Central memory CD4-positive, alpha-beta T cell (primary cell): ENCODE measurements at regions not wholly inside any gene's neighbourhood (a gene's known extent, or its start where the extent isn't known, plus 50 kb on each side); places are given as distances from the start of the nearest gene placed in this dataset.

Source experiments
- DNase-seq: peaks from one replicate; pipeline ENCODE4 v3.0.0; 2022

DNA sequence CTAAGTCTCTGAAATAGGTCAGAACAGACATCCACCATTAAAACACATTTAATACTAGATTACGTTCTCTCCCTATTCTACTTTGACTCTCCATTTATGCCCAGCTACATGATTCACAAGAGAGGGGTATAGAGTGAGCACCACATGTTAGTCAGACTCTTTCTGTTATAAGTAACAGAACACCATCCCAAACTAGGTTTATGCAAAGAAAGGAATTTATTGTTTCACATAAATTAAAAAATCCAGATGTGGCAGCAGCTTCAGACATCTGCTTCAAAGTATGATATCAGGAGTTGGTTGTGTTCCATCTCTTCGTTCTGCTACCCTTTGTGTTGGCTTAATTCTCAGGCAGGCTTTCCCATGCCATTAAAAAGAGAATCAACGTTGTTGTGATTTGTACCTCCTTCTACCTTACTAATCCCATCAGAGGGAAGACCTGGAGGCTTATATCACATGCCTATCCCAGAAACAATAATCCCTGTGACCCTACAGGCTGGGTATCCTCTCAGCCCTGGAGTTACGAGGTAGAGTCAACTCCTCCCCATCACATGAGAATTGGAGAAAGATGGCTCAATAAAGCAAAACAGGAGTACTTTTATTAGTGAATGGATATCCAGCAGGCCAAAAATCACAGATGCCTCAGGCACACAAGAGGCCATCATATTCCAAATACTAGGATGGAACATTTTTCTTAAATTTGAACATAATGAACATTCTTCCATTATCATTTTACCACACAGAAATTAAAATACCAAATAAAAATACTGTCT, 163.2 kb downstream of the SLC7A11 start:
- no peak for DNase-seq

DNA sequence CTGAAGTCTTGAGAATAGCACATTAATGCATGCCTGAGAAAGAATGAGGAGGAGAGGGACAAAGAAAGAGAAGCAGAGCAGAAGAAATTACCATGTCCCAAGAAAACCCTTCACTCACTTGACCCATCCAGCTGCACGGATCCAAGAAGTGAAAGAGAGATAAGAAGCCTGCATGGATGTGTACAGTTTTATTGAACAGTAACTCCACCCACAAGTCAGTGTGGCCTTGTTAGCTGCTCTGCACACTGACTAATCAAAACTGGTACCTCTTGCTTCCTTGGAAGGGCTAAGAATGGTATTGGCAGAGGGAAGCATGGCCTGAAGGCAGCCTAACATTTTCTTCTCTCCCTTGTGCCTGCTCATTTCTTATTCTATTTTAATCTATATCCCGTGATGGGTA, 163.9 kb downstream of the SLC7A11 start:
- no peak for DNase-seq

DNA sequence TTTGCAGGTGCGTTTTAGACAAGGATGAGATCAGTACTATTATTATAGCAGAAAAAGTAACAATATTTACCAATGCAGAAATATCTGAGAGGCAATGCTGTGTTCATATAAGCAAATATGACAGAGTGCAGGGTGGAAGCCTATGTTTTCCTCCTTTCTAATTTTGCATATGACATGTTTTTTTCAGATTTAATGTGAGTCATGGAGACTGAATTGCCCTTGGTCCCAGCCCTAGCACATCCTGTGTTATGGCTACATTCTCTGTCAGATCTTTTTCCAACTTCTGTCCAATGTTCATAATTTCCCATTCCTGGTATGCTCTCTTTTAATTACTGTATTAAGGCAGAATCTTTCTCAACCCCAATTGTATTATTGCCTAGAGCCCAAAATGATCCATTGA, 165.6 kb downstream of the SLC7A11 start:
- no peak for DNase-seq

DNA sequence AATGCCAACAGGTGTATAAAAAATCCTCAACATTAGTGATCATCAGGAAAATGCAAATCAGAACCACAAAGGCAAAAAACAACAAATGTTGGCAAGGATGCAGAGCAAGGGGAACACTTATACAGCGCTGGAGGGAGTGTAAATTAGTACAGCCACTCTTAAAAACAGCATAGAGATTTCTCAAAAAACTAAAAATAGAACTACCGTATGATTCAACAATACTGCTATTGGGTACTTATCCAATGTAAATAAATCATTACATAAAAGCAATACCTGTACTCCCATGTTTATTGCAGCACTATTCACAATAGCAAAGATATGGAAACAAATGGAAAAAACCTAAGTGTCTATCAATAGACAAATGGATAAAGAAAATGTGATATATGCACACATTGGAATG, 171.3 kb downstream of the SLC7A11 start:
- no peak for DNase-seq

DNA sequence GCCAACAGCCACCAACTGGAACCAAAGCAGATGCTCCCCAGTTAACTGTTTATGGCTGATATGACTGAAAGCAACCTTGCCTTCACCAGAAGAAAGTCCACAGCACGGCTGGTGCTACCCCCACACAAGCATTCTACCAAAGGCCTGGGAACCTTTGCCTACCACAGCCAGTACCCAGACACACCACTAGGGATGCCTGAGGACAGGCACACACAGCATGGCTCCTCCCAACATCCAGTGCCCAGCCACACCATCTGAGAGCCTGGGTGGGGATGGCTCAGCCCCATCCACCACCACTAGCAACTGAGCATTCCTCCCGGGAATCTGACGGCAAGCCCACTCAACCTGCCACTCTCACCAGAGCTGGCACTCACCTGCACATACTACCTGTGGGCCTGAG, 178.6 kb downstream of the SLC7A11 start:
- no peak for DNase-seq

DNA sequence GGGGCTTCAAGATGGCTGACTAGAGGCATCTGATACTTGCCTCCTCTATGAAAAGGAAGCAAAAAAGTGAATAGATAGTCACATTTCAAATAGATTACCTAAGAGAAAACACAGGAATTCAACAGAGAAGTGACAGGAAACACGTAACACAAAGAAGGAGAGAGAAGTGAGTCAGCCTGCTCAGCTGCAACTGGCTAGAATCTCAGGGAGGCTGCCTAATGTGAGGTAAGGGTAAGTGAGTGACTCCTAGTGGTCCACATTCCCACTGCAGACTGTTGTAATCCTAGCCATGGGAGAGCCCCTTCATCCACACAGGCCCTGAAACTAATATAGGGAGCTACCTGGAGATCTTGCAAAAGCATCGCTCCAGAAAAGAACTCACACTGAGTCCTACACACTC, 179.2 kb downstream of the SLC7A11 start:
- DNase-seq, result no peak

DNA sequence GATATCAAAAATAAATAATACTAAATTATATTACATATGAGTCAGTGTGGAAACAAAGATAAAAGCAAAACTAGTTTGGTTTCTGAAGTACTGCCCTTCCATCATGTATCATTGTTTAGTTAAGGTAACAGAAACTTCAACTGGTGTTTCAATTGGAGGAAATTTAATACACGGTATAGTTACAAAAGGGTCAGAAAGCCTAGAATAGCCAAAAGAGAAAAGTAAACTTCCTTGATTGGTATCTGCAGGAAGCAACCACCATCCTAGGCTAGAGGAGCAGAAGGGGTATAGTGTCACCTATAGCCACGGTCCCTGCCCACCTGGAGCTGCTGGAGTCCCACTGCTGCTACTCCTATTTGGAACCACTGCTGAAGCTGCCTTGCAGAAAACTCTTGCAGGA, 185.6 kb downstream of the SLC7A11 start:
- DNase-seq, result no peak

DNA sequence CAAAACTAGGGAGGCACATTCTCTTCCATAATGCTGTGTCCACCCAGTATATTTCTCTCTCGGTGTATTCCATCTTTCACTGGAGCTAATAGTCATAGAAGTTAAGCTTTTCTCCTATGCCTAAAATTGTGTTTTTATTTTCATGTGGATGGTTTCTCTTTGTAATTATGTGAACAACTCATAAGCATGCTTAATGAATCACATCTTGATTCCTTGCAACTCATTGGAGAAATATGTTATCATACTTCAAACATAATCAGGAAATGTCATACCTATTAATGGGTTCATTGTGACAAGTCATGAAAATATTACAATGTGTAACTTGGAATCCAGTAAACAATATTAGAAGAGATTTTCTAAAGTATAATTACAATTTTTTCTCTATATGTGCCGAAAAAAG, 186.3 kb downstream of the SLC7A11 start:
- no peak for DNase-seq

DNA sequence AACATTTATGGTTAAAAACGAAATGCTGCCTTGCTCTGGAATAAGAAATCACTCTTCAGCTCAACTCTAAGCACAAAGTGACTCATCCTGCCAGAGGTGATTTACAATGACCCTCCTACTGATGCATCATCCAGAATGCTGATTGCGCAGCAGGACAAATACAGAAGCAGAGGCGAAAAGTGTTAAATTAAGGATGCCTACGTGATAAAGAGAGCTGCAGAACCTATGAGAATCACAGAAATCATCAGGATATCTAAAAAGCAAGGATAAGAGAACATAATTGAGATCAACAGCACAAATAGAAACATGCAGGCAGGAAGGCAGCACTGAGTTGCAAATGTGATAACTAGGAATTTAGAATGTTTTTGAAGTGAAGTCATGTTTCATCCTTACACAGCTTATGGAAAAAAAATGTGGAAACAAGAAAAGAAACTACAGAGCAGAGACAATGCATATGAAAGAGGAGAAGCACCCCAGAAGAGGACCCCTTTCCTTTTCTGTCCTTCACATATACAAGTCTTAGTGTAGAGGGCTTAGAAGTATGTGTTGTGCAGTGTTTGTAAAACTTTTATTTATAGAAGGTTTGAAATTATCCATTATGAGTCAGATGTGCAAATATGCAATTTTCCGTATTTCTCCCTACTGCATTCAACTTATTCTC, 188.4 kb downstream of the SLC7A11 start:
- DNase-seq, result no peak

DNA sequence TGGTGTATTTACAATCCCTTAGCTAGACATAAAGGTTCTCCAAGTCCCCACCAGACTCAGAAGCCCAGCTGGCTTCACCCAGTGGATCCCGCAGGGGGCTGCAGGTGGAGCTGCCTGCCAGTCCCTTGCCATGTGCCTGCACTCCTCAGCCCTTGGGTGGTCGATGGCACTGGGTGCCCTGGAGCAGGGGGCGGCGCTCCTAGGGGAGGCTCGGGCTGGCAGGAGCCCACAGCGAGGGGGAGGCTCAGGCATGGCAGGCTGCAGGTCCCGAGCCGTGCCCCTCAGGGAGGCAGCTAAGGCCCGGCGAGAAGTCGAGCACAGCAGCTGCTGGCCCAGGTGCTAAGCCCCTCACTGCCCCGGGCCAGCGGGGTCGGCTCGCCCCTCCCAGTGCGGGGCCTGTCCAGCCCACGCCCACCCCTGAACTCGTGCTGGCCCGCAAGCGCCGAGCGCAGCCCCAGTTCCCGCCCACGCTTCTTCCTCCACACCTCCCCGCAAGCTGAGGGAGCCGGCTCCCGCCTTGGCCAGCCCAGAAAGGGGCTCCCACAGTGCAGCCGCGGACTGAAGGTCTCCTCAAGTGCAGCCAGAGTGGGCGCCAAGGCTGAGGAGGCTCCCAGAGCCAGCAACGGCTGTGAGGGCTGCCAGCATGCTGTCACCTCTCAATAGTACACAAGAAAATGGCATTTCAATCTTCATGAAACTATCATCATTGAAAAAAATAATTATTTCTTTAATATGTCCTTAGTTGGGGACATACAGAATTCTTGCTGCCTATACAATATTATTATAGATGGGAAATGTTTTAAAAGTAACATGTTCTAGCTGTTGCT, 189.1 kb downstream of the SLC7A11 start:
- DNase-seq, result no peak

DNA sequence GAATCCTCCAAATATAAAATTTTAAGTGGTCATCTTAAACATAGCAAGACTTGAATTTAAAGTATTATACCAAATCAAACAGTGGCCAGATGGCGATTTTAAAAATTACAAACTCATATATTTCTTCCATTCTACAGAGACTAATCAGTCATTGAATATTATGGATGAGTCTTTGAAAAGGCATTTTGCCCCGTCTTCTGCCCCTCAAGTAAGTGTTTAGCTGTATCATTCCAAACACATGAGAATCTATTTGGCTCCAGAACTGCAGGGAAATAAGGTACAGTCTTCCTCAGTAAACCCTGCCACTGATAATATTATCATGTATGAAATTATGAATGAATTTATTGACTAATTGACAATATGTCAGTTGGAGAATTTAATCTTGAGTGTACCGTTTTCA, 191.0 kb downstream of the SLC7A11 start:
- DNase-seq, result no peak

DNA sequence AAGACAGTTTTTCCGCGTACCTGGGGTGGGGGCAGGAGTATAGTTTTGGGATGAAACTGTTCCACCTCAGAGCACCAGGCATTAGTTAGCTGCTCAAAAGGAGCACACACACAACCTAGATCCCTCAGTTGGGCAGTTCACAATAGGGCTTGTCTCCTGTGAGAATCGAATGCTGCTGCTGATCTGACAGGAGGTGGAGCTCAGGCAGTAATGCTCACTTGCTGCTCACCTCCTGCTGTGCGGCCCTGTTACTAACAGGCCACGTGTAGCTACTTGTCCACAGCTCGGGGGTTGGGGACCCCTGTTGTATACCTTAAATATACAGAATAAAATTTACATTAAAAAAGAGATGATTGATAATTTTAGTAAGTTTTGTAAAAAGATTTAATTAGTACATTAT, 191.5 kb downstream of the SLC7A11 start:
- DNase-seq, result no peak

DNA sequence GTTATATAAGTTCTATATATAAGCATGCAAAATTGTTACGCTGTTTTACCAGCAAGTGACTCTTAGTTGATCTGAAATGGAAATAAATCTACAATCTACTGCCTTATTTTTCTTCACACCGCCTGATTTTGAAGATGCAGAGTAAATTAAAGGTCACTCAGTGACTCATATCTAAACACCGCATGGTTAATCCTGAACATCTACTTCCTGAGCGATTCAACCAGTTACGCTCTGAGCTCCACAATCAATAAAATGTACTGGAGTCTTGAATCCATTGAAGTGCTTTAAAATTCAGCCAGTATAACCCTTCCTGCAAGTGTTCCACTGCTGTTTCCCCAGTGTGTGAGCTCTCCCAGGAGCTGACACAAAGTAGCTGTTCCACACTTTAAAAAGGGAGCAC, 192.8 kb downstream of the SLC7A11 start:
- DNase-seq, result no peak

DNA sequence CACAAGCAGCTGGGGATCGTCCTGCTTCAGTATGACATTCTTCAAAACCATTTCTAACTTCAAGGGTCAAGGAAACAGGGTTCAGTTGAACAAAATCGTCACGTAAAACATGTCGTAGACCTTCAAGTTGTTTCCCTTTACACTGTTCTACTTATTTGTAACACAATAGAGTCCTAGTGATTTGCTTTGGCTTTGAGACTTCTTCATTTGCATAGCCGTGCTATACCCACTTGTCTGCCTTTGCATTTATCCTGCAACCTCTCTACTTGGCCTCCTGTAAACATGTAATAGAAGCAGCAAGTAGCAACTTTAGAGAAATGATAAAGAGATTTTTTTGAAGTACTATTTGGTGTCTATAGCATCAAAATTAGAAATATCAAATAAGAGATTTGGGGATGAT, 194.9 kb downstream of the SLC7A11 start:
- DNase-seq, result no peak

DNA sequence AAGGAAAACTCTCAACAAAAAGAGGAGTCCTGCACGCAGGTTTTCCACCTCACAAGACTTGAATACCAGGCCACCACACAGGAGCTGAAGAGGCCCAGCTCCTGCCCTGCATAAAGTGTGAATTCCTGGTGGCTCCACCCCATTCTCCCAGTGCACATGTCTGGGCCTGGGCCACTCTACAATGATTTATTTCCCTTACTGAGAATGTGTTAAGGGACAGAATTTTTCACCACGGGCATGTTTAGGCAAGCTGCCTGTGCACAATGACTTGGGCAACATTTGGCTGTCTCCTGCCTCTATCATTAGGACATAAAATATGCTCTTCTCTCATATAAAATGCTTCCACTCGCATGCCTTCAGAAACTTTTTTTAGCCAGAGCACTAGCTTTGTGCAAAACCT, 197.1 kb downstream of the SLC7A11 start:
- DNase-seq, result no peak

DNA sequence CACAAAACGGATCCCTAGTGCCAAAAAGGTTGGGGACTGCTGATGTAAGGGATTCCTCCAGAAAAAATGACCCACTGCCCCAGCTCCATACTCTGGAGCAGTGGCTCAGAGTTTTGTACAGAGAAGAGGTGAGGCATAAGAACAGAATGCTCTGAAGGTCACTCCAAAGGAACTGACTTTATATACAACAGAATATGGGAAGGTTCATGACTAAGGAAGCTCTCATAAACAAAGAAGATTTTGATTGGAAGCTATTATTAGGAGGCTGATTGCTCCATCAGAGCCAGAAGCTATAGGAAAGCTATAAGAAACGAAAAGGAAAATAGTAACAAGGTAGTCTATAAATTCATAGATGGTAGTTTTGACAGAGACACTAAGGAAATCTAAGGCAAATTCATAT, 203.1 kb downstream of the SLC7A11 start:
- no peak for DNase-seq

DNA sequence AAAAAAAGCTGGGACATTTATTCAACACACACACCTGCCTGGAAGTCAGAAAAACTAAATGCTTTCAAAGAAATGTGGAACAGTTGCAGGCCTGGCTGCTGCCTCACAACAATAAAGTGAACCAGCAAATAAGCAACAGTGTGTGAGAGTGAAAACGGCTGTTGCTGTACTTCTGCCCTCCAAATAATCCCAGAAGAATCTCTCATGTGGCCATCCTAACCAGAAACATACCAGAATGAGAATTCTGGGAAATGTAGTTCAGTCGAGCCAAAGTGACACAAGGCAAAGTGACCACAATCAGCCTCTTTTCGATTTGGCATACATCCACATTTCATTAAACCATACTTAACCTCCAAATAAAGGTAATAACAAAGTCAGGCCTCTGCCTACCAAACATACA, 204.5 kb downstream of the SLC7A11 start:
- no peak for DNase-seq

DNA sequence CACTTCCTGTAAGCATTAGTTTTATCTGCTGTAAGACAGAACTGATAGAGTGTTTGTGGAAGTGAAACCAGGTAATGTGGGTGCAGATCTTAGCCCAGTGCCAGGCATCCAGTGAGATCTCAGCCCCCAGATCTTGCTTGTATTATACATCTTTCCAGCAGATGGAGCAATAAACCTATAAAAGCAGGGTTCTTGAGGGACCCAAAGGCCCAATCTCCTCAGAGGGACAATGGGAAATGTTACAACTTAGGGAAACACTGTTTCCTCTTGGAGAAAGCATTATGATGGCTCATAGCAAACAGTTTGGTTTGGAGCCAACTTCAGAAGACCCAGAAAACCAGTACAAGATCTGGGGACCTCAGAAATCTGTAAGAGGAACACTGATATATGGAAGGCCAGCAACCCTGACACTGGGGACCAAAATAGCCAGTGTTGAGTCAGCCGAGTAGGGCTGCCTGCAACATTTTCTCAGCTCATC, 206.3 kb downstream of the SLC7A11 start:
- DNase-seq, result no peak

DNA sequence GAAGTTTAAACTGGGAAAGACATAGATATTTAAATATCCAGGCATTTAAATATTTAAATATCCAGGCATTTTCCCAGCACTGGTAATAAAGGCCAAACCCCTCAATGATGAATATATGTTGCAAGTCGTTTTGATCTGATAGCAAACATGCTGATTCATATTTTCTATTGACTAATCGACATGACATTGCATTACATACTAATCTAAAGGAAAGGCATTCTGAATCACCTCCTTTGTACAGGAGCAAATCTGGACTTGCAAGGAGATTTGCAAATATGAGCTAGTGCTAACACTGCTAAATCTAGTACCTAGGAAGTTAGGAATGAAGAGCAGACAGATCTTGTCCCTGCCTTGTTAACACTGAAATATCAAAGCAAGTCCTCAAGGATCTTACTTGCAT, 207.3 kb downstream of the SLC7A11 start:
- no peak for DNase-seq

DNA sequence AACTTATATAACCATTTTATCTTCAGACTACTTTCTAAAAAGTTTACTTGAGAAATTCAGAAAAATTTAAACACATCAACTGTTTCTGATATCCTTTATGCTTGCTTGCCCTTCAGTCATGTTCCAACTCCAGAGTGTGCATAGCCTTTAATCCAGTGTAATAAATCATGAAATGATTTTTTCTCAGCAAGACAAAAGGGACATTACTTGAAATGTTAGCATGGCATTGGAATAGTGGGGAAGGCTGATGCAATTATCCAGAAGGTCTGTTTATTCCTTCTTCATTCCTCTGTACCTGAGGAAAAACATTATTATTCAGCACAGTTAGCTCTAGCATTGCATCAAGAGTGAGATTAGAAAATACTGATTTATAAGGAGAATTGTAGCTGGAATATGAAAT, 209.9 kb downstream of the SLC7A11 start:
- no peak for DNase-seq

DNA sequence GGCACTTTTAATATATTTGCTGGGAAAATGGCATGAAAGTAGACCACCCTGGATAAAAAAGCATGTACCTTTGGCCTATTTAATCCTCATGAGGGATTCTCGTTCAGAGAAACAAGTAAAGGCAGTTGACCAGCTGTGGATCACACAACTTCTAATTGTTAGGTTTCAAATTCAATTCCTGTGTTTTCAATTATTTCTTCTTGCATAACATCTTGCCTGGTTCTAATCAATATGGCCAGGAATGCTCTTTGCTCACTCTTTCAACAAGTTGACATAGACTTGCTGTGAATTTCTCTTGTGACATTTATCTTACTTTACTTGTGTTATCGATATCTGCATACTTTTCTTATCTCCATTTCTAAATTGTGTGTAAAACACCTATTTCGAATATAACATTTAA, 211.8 kb downstream of the SLC7A11 start:
- DNase-seq, result no peak

DNA sequence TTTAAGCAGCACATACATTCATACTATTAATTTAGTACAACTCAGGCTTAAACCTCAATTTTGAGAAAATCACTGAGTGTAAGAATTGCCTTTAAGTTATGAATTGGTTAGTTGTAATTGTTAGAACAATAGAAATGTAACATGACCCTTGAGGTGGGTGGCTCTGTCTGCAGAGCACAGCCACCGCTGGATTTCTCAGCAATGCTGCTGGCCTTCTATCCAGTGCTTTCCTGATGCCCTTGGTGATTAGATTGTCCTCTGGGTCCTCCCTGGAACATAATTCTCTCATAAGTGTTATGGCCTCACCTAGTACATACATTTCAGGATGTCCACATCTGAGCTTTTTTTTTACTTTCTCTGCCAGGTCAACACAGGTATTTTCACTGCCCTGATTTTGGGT, 213.2 kb downstream of the SLC7A11 start:
- no peak for DNase-seq

DNA sequence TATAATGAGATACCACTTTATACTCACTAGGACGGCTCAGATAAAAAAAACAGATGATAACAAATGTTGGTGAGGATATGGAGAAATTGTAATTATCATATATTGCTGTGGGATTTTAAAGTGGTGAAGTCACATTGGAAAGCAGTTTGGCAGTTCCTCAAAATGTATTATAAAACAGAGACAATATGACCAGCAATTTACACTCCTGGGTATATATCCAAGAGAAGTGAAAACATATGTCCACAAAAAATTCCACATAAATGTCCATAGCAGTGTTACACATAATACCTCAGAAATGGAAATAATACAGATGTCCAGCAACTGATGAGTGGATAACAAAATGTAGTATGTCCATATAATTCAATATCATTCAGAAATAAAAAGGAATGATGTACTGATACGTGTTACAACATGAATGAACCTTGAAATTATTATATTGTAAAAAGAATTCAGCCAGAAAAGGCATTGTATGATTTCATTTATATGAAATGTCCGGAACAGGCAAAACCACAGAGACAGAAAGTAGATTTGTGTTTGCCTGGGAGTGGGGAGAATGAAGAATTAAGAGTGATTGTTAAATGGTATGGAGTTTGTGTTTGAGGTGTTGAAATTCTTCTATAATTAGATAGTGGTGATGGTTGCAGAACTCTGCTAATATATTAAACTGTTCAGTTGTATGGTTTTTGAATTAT, 220.9 kb downstream of the SLC7A11 start:
- no peak for DNase-seq
